HG03575 (cell line): ENCODE measurements at regions not wholly inside any gene's neighbourhood (a gene's known extent, or its start where the extent isn't known, plus 50 kb on each side); places are given as distances from the start of the nearest gene placed in this dataset.
"Not testable (repeated sequence)": the region's sequence is repeated elsewhere in the genome, so short reads cannot be mapped to it uniquely, and the experiment has no call there.

Experiments
- ATAC-seq: cut with Tn5 transposase; IDR thresholded peaks from one replicate; pipeline ENCODE4 v1.9.1; 2021; ENCODE audit not compliant: unreplicated experiment, insufficient number of reproducible peaks, low FRiP score; ENCODE audit errors: extremely low read depth

GRCh38 chr3:152126260-152126659 is 142.5 kb upstream of the MBNL1 start:
- no peak for ATAC-seq

- ATAC-seq = peak; percentile 100
These were observed 141.7 kb upstream of the MBNL1 start for GRCh38 chr3:152127058-152127457.

DNA sequence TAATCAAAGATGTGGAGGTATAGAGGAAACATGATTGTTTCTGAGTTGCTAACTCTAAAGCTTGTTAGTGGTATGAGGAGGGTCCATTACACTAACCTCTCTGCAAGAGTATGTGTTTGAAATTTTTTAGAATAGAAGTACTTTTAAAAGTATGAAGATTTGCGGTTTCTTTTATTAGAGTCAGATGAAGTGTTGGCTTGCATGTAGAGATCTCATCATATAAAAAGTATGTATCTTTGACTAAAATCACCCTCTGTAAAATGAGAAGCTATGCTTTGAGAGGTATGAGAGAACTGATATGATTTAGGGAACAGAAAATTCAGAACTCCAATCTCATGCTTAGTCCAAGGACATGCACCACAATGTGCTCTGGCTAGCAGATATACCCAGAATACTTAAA is 140.4 kb upstream of the MBNL1 start:
- ATAC-seq = no peak

- ATAC-seq = no peak
These were observed 129.1 kb upstream of the MBNL1 start for GRCh38 chr3:152139651-152140050.

GRCh38 chr3:152146461-152146860 is 122.3 kb upstream of the MBNL1 start:
- ATAC-seq = no peak

DNA sequence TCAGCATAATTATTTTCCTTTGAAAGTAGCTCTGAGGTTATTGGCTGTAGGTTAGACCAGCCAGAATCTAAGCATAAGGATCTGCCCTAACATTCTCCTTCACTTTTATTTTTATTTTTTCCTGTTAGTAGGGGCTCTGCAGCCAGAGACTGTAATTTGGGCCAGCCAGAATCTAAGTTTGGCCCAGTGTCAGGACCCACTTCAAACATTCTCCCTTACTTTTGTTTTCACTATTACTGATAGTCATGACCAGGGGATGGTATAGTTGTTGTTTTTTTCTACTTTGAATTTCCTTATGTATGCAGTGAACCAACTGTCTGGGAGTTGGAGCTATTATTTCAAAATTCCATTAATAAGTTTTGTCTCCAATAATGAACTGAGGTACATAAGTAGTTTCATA is 121.0 kb upstream of the MBNL1 start:
- ATAC-seq = no peak

GRCh38 chr3:152148579-152148978 is 120.2 kb upstream of the MBNL1 start:
- no peak for ATAC-seq

- no peak for ATAC-seq
These were observed 118.9 kb upstream of the MBNL1 start for GRCh38 chr3:152149832-152150231.

DNA sequence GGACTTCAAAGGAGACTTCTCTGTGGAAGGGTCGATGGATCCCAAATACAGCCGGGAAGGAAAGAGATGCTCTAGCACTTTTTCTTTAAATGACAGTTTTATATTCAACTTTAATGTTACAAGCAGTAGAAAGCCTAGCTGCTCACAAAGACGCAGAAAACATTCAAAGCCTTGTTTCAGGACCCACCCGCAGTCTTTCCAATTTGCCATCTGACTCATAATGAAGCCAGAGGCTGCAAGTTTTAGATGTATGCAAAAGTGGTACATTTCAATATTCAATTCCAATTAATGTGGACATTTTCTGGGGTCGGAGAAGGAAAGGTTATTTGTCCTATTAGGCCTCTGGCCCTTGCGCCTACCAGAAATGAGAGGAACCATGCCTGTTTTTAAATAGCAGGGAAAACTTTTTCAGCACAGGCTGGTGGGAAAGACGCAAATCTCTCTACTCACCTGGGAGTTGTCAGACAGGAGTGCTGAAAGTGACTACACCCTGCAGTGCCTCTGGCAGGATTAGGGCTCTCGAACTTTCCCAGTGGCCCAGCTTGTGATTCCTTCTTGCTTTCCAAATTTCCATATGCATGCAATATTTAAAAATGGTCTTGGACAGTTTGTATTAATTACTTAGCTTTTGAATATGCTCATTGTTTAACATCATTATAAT is 117.4 kb upstream of the MBNL1 start:
- no peak for ATAC-seq

- not testable (repeated sequence) for ATAC-seq
These were observed 116.6 kb upstream of the MBNL1 start for GRCh38 chr3:152151877-152152765.

DNA sequence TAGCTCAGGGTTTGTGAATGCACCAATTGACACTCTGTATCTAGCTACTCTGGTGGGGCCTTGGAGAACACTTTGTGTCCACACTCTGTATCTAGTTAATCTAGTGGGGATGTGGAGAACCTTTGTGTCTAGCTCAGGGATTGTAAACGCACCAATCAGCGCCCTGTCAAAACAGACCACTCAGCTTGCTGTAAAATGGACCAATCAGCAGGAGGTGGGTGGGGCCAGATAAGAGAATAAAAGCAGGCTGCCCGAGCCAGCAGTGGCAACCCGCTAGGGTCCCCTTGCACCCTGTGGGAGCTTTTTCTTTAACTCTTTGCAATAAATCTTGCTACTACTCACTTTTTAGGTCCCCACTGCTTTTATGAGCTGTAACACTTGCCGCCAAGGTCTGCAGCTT is 115.6 kb upstream of the MBNL1 start:
- not testable (repeated sequence) for ATAC-seq

DNA sequence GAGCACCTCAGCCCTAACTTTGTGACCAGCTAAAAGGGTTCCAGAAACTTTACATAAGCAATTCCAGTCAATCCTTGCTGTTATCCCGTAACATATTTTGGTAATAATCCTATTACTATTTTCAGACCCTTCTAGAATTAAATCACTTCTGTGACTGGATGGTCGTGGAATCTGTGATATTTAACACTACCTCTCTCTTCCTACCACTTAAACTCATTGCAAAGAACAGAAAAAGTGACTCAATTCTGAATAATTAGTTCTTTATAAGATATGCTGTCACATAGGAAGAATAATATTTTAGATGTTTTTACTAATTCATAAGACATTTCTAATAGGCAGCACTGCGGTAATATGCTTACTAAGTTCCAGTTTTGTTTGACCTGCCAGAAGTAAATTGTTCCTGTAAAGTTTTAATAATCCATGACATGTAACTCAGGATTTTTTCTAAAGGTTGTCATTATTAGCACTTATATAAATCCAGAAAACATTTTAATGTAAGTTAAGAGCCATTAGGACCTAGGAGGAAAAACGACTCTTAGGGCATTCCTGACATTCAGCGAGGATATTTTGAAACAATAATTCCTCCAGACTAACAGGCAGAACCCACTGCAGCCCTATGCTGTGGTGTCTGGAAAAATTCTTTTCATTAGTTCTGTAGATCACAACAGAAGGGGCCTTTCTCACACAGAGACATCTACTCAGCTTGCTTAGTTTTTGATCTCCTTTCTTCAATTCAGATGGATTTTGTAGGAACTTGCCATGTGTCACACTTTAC is 113.3 kb upstream of the MBNL1 start:
- no peak for ATAC-seq

GRCh38 chr3:152156880-152157279 is 111.8 kb upstream of the MBNL1 start:
- peak; percentile 33 for ATAC-seq

- ATAC-seq = no peak
These were observed 111.4 kb upstream of the MBNL1 start for GRCh38 chr3:152157337-152157736.

DNA sequence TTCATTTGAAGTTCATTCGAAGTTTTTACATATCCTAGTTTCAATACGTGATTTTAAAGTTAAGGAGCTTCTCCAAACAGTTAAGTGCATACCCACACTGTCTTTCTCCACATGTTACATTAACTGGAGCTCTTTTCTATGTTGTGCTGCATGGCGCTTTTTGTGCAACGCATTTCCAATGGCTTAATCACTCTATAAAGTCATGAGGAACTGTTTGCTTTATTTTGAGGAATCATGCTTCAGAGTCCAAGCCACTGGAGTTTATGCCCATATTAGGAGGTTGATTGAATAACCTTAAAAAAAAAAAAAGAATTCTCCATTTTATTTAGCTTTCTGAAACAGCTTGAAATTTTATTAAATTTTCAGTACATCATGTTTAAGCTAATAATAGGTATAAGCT is 109.4 kb upstream of the MBNL1 start:
- no peak for ATAC-seq

DNA sequence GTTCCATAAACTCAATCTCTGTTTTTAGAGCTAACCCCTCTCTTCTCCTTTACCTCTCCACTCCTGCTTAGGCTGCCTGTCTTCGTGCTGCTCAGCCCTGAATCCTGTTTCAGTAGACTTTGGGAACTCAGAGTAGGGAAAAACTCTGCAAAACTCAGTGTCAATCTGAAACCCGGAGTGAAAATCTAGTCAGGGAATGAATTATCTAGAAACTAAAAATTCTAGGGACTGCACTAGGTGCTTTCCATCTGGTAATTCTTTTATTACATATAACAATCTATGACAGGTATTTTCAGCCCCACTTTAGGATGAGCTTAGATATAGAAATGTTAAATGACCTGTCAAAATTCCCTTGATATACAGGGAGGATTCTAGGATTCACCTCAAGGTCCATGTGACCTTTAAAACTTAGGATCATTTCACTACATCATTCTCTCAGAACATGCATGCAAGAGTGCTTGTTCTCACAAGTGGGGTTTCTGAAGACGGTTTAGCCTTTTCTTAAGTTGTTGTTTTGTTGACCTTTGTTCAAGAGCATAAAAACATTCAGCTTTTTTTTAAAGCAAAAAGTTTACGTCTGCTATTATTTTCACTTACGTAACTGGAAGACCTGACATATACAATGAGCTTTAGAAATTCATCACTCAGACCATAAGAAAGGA is 108.2 kb upstream of the MBNL1 start:
- ATAC-seq = no peak

- ATAC-seq = no peak
These were observed 96.3 kb upstream of the MBNL1 start for GRCh38 chr3:152172460-152172859.

GRCh38 chr3:152173627-152174026 is 95.1 kb upstream of the MBNL1 start:
- no peak for ATAC-seq

DNA sequence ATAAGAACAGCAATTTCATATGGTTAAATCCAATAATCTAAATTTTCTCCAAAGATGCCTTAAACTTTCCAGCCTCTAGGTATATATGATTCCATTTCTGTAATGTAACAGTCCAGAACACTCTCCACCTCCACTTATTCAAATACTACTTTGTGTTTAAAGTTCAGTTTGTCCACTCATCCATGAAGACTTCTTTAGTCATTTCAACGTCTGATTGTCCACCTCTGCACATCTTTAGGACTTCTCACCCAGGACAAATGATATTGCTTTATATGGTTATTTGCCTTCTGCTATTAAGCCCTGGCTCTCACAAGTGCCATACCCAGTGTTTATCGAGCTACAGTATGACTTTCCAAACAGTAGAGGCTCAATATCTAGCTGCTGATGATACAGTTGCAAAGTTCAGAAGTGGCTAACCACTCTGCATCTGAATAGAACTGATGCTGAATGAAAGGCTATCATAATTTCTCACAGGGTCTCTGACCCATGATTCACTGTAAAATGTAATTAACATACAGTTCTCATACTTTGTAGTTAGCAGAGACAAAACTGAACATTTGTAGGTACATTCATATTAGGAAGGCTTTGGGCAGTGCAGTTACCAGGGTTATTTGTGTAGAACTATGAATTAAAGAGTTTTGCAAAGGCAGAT is 93.7 kb upstream of the MBNL1 start:
- ATAC-seq = no peak
